Retinal pigment epithelial cell (primary cell): ENCODE measurements at regions not wholly inside any gene's neighbourhood (a gene's known extent, or its start where the extent isn't known, plus 50 kb on each side); places are given as distances from the start of the nearest gene placed in this dataset.

Experiments used
- DNase-seq: peaks from one replicate; pipeline ENCODE4 v3.0.0-alpha.2; 2010; ENCODE audit warnings: low read depth
- H3K4me3 ChIP-seq: 2 replicates; pipeline ENCODE4 v1.5.1; 2011; ENCODE audit warnings: mild to moderate bottlenecking, low read length, control low read depth, moderate library complexity
- TF ChIP-seq, protein P1 (sequence below): conservative IDR thresholded peaks from 2 replicates; pipeline ENCODE4 v1.5.1; 2011; ENCODE audit warnings: low read depth, low read length, control low read depth, inconsistent platforms

DNA sequence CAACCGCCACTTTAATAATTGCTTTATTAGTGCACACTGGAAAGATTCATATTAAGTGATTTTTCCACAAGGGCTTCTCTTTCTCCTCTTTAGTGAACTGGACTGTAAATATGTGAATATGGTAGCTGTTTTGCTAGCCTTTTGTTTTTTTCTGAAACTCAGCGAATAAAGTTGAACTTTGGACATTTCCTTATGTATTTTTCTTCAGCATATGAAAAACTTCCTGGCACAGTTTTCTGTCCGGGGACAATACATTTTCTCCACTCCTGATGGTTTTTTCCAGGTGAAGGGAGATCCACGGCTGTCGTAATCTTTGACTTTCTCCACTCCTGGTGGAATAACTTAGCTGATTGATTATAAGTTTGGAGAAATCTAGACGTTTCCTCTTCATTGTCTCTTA lies 457.4 kb upstream of the FAT1 start:
- no peak for DNase-seq
- TF ChIP-seq, protein P1, sequence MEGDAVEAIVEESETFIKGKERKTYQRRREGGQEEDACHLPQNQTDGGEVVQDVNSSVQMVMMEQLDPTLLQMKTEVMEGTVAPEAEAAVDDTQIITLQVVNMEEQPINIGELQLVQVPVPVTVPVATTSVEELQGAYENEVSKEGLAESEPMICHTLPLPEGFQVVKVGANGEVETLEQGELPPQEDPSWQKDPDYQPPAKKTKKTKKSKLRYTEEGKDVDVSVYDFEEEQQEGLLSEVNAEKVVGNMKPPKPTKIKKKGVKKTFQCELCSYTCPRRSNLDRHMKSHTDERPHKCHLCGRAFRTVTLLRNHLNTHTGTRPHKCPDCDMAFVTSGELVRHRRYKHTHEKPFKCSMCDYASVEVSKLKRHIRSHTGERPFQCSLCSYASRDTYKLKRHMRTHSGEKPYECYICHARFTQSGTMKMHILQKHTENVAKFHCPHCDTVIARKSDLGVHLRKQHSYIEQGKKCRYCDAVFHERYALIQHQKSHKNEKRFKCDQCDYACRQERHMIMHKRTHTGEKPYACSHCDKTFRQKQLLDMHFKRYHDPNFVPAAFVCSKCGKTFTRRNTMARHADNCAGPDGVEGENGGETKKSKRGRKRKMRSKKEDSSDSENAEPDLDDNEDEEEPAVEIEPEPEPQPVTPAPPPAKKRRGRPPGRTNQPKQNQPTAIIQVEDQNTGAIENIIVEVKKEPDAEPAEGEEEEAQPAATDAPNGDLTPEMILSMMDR, result no peak
- no peak overlapping the region for H3K4me3 ChIP-seq

DNA sequence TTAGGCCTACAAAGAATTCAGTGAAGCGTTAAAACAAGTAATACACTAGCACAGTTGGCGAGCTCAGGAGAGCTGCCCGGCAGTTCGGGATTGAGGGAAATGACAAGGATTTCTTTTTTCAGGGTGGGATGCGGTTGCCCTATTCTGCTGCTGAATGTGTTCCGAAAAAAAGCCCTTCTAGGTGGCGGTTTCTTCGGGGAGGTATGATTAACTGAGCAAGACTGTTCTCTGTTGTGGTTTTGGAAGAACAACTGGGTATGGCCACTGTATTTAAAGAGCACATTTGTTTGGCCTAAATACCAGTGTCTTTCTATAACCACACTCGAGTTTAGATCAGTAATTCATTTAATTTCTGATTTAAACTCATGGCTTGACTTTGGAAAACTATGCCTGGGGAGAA lies 459.7 kb upstream of the FAT1 start:
- no peak for DNase-seq
- TF ChIP-seq, protein P1, result no peak
- H3K4me3 ChIP-seq, result no peak overlapping the region

DNA sequence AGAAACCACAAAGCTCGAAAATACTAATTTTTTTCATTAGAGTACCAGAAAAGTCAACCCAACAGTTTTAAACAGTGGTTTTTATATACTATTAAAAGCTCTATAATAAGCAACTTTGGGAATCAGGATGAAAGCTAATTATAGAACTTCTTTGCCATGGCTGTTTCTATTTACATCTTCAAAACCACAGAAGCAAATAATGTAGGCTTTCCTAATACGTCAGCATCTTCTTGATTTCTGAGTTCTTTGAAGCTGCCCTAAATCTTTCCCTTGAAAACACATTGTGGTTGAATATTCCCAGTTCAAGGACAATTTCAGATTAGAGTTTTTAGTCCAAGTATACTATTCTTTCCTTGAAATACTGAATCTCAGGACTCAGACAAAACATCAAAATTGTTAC lies 460.2 kb upstream of the FAT1 start:
- TF ChIP-seq, protein P1, result no peak

DNA sequence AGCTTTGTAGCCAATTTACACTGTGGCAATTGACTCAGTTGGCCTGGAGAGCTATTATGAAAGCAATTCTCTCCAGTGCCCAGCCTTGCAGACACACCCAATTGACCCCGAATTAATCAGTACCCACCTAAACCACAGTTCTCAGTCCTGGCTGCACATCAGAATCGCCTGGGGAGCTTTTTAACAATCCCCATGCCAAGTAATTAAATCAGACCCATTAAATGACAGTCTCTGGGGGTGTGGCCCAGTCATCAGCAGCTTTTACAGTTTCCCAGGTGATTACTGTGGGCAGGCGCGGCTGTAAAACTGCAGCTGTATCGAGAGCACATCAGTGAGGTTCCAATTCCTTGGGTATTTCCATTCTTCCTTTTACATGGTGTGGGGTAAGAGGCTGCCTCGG lies 460.9 kb upstream of the FAT1 start:
- H3K4me3 ChIP-seq, result no peak overlapping the region
- TF ChIP-seq, protein P1, result no peak
- no peak for DNase-seq

More for the DNA sequence above, 460.2 kb upstream of the FAT1 start:
- H3K4me3 ChIP-seq, result no peak overlapping the region
- DNase-seq, result no peak

DNA sequence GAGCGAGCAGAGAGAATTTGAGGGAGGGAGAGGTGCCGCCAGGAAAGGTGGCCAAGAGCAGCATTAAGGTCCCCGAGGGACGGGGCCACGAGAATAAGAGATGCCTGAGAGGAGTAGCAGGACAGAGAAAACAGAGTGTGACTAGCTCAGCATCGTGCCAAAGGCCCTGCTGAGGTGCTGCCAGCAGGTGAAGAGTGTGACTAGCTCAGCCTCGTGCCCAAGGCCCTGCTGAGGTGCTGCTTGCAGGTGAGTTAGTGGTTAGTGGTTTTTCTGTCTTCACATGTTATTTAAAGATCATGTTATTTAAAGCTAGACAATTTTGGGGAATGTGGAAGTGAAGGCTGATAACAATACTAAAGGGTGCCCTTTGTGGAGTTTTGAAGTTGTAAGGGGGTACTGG lies 464.5 kb upstream of the FAT1 start:
- no peak overlapping the region for H3K4me3 ChIP-seq
- TF ChIP-seq, protein P1, result no peak
- no peak for DNase-seq

DNA sequence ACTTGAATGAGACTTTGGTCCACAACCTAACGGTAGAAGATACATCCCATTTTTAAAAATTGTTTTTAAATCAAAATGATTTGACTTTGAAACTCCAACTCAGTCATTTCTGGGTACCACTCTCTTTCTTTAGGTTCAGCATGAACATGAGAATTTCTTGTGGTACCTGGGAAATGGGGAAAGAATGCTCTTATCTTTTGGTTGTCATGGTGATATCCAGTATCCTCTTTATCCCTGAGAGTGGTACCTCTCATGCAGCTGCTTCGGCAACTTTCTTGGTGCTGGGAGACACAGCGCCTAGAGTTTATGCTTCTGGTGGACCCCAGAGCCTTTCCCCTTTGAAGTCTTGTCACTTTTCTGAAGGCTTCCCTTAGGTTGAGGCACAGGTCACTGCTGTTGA lies 465.1 kb upstream of the FAT1 start:
- TF ChIP-seq, protein P1, result no peak
- DNase-seq, result no peak
- H3K4me3 ChIP-seq, result no peak overlapping the region

DNA sequence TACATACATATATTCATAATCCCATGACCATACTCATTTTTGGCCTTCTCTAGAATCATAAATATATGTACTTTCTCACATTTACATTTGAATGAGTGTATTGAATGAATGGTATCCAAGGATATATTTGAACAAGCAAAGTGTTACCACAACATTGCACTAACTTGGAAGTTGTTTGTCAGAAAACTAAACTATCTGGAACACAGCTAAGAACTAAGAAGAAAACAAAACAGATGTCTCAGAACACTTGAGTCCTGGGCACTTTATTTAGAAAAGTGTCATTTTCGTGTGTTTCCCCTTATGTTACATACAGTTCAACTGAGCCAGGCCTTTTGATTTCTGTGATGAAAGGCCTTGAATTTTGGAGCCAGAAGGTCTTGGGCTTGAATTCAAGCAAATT lies 466.7 kb upstream of the FAT1 start:
- no peak overlapping the region for H3K4me3 ChIP-seq
- no peak for DNase-seq
- TF ChIP-seq, protein P1, result no peak
